OCI-LY7 (cell line): ENCODE measurements at regions not wholly inside any gene's neighbourhood (a gene's known extent, or its start where the extent isn't known, plus 50 kb on each side); places are given as distances from the start of the nearest gene placed in this dataset.

Experiments used
- EZH2phosphoT487 ChIP-seq: fragments of 200-600 bp; sonication (generic); IDR thresholded peaks from 2 replicates; pipeline ENCODE4 v1.6.1; 2018; ENCODE audit warnings: low read depth, borderline replicate concordance, mild to moderate bottlenecking, mixed run types, antibody characterized with exemption, low read length, moderate library complexity, mixed read lengths
- TF ChIP-seq, protein P1 (sequence below): fragments of 200-600 bp; sonication (generic); conservative IDR thresholded peaks from 2 replicates; pipeline ENCODE4 v1.5.1; 2014; ENCODE audit warnings: mild to moderate bottlenecking, antibody characterized with exemption, low read length, moderate library complexity, mixed read lengths

GRCh38 chr5:17890501-17890900 is 256.2 kb downstream of the TAF11L14 start:
- TF ChIP-seq, protein P1, sequence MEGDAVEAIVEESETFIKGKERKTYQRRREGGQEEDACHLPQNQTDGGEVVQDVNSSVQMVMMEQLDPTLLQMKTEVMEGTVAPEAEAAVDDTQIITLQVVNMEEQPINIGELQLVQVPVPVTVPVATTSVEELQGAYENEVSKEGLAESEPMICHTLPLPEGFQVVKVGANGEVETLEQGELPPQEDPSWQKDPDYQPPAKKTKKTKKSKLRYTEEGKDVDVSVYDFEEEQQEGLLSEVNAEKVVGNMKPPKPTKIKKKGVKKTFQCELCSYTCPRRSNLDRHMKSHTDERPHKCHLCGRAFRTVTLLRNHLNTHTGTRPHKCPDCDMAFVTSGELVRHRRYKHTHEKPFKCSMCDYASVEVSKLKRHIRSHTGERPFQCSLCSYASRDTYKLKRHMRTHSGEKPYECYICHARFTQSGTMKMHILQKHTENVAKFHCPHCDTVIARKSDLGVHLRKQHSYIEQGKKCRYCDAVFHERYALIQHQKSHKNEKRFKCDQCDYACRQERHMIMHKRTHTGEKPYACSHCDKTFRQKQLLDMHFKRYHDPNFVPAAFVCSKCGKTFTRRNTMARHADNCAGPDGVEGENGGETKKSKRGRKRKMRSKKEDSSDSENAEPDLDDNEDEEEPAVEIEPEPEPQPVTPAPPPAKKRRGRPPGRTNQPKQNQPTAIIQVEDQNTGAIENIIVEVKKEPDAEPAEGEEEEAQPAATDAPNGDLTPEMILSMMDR: no peak
- no peak for TF ChIP-seq EZH2phosphoT487
